HEK293T (cell line): ENCODE measurements at regions not wholly inside any gene's neighbourhood (a gene's known extent, or its start where the extent isn't known, plus 50 kb on each side); places are given as distances from the start of the nearest gene placed in this dataset.

ENCODE experiments used
- BHLHE40 ChIP-seq: fragments of 450-650 bp; IDR thresholded peaks from 2 replicates; pipeline ENCODE4 v1.6.1; 2016; ENCODE audit warnings: mild to moderate bottlenecking, moderate library complexity, borderline replicate concordance
- FOXA1 ChIP-seq: fragments of 450-650 bp; IDR thresholded peaks from 2 replicates; pipeline ENCODE4 v1.6.1; 2016; ENCODE audit warnings: mild to moderate bottlenecking
- FOXK2 ChIP-seq: fragments of 450-650 bp; IDR thresholded peaks from 2 replicates; pipeline ENCODE4 v1.6.1; 2016; ENCODE audit warnings: mild to moderate bottlenecking
- FOXM1 ChIP-seq: fragments of 450-650 bp; IDR thresholded peaks from 2 replicates; pipeline ENCODE4 v1.6.1; 2017; ENCODE audit warnings: mild to moderate bottlenecking, borderline replicate concordance
- SUZ12 ChIP-seq: fragments of 450-650 bp; IDR thresholded peaks from 2 replicates; pipeline ENCODE4 v1.6.1; 2016; ENCODE audit warnings: mild to moderate bottlenecking

DNA sequence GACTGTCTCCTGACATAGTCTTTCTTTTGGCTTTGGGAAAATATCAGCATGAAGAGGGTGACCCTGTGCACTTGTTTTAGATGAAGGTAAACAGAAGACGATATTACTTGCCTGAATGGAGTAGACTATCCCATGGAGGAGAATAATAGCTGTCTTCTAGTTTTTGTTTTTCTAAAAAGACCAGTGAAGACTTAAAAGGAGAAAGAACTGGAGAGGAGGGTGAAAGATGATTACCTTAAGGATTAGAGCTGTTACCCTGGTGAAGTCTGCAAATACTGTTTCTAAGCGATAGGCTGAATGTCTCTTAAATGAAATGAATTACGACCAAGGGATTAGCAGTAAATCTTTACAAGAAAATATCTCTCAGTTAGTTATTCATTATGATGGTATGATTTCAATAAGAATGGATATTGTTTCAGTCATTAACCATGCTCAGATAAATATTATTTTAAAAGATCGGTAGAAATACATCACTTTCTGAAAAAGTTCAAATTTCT lies 255.6 kb upstream of the FERD3L start:
- no peak for TF ChIP-seq FOXM1
- TF ChIP-seq SUZ12, result no peak
- TF ChIP-seq FOXA1, result no peak
- no peak for TF ChIP-seq FOXK2
- no peak for TF ChIP-seq BHLHE40
